ENCODE measurements at regions not wholly inside any gene's neighbourhood (a gene's known extent, or its start where the extent isn't known, plus 50 kb on each side); places are given as distances from the start of the nearest gene placed in this dataset.

- H3K4me3 ChIP-seq (ENCODE audit: low read depth, low read length), result no peak overlapping the region
- no peak for DNase-seq (ENCODE audit: low read depth)
- in situ Hi-C loops (cut with HindIII; ENCODE audit: low sequenced_read_pairs), result no loop called here
- no peak for TF ChIP-seq CTCF (IDR thresholded peaks at IDR 0.05; ENCODE audit: low read depth, low read length, missing control alignments)
These were observed 390.5 kb downstream of the OR4C45 start for GRCh38 chr11:50423208-50423607.
